ENCODE measurements at regions not wholly inside any gene's neighbourhood (a gene's known extent, or its start where the extent isn't known, plus 50 kb on each side); places are given as distances from the start of the nearest gene placed in this dataset.

DNA sequence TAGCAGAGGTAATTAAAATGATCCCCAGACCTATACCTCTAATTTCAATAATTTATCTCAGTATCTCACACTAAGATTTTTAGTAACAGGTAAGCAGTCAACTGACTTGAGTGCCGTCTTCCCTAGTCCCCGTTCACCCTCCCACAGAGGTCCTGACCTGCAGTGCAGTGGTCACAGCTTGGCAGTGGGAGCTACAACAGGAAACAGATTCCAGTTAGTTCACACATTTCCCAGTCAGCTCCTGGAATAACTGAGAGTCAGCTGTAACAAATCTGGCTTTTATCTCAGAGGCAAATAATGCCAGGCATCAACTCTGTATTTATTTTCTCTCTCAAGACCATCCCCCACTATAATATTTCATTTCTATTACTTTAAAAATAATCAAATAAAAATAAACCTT lies 308.2 kb downstream of the ATP23 start:
- no peak overlapping the region for H3K4me3 ChIP-seq (ENCODE audit: low read length)
- H3K36me3 Mint-ChIP-seq, result no peaks in the 10 kb centered on the region
- H3K27ac ChIP-seq (ENCODE audit: low read length), result no peak overlapping the region
- H3K36me3 ChIP-seq (ENCODE audit: control insufficient read depth, insufficient read depth, low read length), result no peaks in the 10 kb centered on the region
- WGBS (ENCODE audit: insufficient coverage), result 90% methylated on average over 2 of the region's 2 CpGs
- no peaks in the 10 kb centered on the region for H3K27me3 Mint-ChIP-seq (ENCODE audit: low read depth in 2 of 2)
- H3K4me1 Mint-ChIP-seq, result no peaks in the 10 kb centered on the region
- H3K9me3 Mint-ChIP-seq, result peaks cover 0 to 2% of the 10 kb centered on the region in 2 donors
- no peak overlapping the region for H3K27ac Mint-ChIP-seq
- no peak for DNase-seq
- no peaks in the 10 kb centered on the region for H3K9me3 ChIP-seq (ENCODE audit: control insufficient read depth, insufficient read depth, low read length)
- intact Hi-C loops (cut with micrococcal nuclease), result no loop called here
- H3K4me3 Mint-ChIP-seq, result no peak overlapping the region
- H3K27me3 ChIP-seq (ENCODE audit: control insufficient read depth, insufficient read depth, low read length), result no peaks in the 10 kb centered on the region
- ATAC-seq, result no peak
- no peaks in the 10 kb centered on the region for H3K4me1 ChIP-seq (ENCODE audit: control insufficient read depth, insufficient read depth, low read length)
- TF ChIP-seq, protein P1, sequence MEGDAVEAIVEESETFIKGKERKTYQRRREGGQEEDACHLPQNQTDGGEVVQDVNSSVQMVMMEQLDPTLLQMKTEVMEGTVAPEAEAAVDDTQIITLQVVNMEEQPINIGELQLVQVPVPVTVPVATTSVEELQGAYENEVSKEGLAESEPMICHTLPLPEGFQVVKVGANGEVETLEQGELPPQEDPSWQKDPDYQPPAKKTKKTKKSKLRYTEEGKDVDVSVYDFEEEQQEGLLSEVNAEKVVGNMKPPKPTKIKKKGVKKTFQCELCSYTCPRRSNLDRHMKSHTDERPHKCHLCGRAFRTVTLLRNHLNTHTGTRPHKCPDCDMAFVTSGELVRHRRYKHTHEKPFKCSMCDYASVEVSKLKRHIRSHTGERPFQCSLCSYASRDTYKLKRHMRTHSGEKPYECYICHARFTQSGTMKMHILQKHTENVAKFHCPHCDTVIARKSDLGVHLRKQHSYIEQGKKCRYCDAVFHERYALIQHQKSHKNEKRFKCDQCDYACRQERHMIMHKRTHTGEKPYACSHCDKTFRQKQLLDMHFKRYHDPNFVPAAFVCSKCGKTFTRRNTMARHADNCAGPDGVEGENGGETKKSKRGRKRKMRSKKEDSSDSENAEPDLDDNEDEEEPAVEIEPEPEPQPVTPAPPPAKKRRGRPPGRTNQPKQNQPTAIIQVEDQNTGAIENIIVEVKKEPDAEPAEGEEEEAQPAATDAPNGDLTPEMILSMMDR (IDR thresholded peaks at IDR 0.05), result no peak

DNA sequence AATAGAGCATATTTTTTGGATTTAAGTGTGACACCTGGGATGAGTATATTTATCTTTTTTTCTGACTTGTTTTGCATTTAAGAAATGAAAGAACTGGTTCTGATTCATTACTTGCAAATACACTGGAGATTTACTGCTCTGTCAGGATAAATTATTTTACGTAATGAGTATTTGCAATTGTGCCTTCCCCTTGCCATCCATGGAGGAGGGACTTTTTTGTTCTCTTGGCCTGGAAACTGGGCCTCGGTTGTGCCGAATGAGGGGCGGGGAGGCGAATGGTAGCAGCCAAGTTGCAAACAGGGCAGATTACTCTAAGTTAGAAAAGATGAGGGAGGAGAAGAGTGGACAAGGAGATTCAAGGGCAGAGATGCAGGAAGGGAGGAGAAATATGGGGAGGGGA lies 308.7 kb downstream of the ATP23 start:
- Histone ChIP-seq H3K9me3 (ENCODE audit: control insufficient read depth, insufficient read depth, low read length) (no peaks in the 10 kb centered on the region), H3K4me1 (ENCODE audit: control insufficient read depth, insufficient read depth, low read length) (no peaks in the 10 kb centered on the region), H3K27me3 (ENCODE audit: control insufficient read depth, insufficient read depth, low read length) (no peaks in the 10 kb centered on the region), H3K4me3 (ENCODE audit: low read length) (no peak overlapping the region), H3K27ac (ENCODE audit: low read length) (no peak overlapping the region), H3K36me3 (ENCODE audit: control insufficient read depth, insufficient read depth, low read length) (no peaks in the 10 kb centered on the region)
- DNase-seq (no peak), ATAC-seq (no peak)
- Mint-ChIP-seq H3K4me1 (no peaks in the 10 kb centered on the region), H3K36me3 (no peaks in the 10 kb centered on the region), H3K9me3 (peaks cover 0 to 2% of the 10 kb centered on the region in 2 donors), H3K4me3 (no peak overlapping the region), H3K27ac (no peak overlapping the region), H3K27me3 (ENCODE audit: low read depth in 2 of 2) (no peaks in the 10 kb centered on the region)
- 95% methylated on average over 5 of the region's 5 CpGs for WGBS (ENCODE audit: insufficient coverage)
- TF ChIP-seq, protein P1 (IDR thresholded peaks at IDR 0.05), result no peak
- intact Hi-C loops (cut with micrococcal nuclease), result no loop called here

DNA sequence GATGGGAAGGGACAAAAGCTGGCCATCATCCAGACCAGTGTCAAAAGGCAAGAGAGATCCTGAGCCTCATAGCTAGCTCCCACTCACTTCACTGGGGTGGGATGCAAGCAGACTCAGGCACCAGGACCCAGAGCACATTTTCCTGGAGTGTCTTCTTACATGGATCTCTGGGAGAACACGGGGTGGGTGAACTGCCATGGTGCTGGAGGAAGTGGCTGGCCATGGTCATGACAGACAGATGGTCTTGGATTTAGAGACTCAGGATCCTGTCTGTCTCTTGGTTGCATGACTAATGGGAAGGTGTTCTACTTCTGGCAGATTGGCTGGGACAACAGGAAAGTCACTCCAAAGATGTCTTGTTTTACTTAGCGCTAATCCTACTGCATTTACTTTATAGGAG lies 311.5 kb downstream of the ATP23 start:
- Mint-ChIP-seq H3K4me1 (no peaks in the 10 kb centered on the region), H3K27ac (no peak overlapping the region)
- H3K9me3 ChIP-seq (ENCODE audit: control insufficient read depth, insufficient read depth, low read length), result no peaks in the 10 kb centered on the region

DNA sequence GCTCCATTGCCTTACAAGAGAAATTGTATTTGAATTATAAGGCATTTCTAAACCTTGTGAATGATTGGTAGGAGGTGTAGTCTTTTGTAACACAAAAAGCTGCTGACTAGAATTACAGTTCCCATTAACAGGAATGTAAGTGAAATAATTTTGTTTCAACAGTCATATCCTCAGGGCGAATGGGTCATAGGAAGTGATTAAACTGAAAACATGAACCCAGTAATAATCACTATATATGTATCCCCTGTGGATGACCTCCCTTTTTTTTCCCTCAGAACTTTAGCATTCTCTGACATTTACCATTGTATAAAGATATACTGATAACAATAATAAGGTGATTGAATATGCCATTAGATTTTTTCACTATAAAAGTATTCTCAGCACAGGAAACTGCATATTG lies 312.3 kb downstream of the ATP23 start:
- Mint-ChIP-seq H3K27ac (no peak overlapping the region), H3K27me3 (ENCODE audit: low read depth in 2 of 2) (no peaks in the 10 kb centered on the region), H3K36me3 (no peaks in the 10 kb centered on the region), H3K9me3 (no peaks in the 10 kb centered on the region), H3K4me3 (no peak overlapping the region), H3K4me1 (no peaks in the 10 kb centered on the region)
- DNase-seq (no peak), ATAC-seq (no peak)
- WGBS (ENCODE audit: insufficient coverage), result no CpG with 5 or more reads among the region's 1 CpG
- H3K9me3 ChIP-seq (ENCODE audit: control insufficient read depth, insufficient read depth, low read length), result no peaks in the 10 kb centered on the region
- no peak overlapping the region for H3K27ac ChIP-seq (ENCODE audit: low read length)
- no peaks in the 10 kb centered on the region for H3K27me3 ChIP-seq (ENCODE audit: control insufficient read depth, insufficient read depth, low read length)
- no peaks in the 10 kb centered on the region for H3K36me3 ChIP-seq (ENCODE audit: control insufficient read depth, insufficient read depth, low read length)
- TF ChIP-seq, protein P1 (IDR thresholded peaks at IDR 0.05), result no peak
- no peak overlapping the region for H3K4me3 ChIP-seq (ENCODE audit: low read length)
- intact Hi-C loops (cut with micrococcal nuclease), result no loop called here
- H3K4me1 ChIP-seq (ENCODE audit: control insufficient read depth, insufficient read depth, low read length), result no peaks in the 10 kb centered on the region

More for the DNA sequence above, 311.5 kb downstream of the ATP23 start:
- no peak overlapping the region for H3K4me3 Mint-ChIP-seq
- no peaks in the 10 kb centered on the region for H3K9me3 Mint-ChIP-seq
- TF ChIP-seq, protein P1 (IDR thresholded peaks at IDR 0.05), result no peak
- WGBS (ENCODE audit: insufficient coverage), result 81% methylated on average over 2 of the region's 2 CpGs
- Histone ChIP-seq H3K27ac (ENCODE audit: low read length) (no peak overlapping the region), H3K4me3 (ENCODE audit: low read length) (no peak overlapping the region), H3K27me3 (ENCODE audit: control insufficient read depth, insufficient read depth, low read length) (no peaks in the 10 kb centered on the region), H3K36me3 (ENCODE audit: control insufficient read depth, insufficient read depth, low read length) (no peaks in the 10 kb centered on the region), H3K4me1 (ENCODE audit: control insufficient read depth, insufficient read depth, low read length) (no peaks in the 10 kb centered on the region)
- ATAC-seq (no peak), DNase-seq (no peak)
- H3K36me3 Mint-ChIP-seq, result no peaks in the 10 kb centered on the region
- intact Hi-C loops (cut with micrococcal nuclease), result no loop called here
- no peaks in the 10 kb centered on the region for H3K27me3 Mint-ChIP-seq (ENCODE audit: low read depth in 2 of 2)

All from natural killer cell (primary cell).